Stimulated activated effector memory CD8-positive, alpha-beta T cell treated with anti-CD3 and anti-CD28 coated beads, Interleukin-12 subunit alpha, Interleukin-12 subunit beta, amount 100 ng/mL, for 72 hours (primary cell): ENCODE measurements at regions not wholly inside any gene's neighbourhood (a gene's known extent, or its start where the extent isn't known, plus 50 kb on each side); places are given as distances from the start of the nearest gene placed in this dataset.

Source experiments
- ATAC-seq: fragments of 150-1000 bp; cut with Tn5 transposase; 2 replicates; pipeline ENCODE4 v1.10.0; 2021
- DNase-seq, 2 donors: peaks; one replicate each; pipeline ENCODE4 v3.0.0; 2021 to 2022; ENCODE audit warnings: low spot score in 2 of 2
- H3K27ac Mint-ChIP-seq: one replicate; pipeline ENCODE4 v1.8.0; 2022; ENCODE audit warnings: mild to moderate bottlenecking, mixed read lengths
- H3K36me3 Mint-ChIP-seq: one replicate; pipeline ENCODE4 v1.8.0; 2022; ENCODE audit warnings: mild to moderate bottlenecking, mixed read lengths
- H3K4me1 Mint-ChIP-seq: one replicate; pipeline ENCODE4 v1.8.0; 2022; ENCODE audit warnings: mixed read lengths
- H3K4me3 Mint-ChIP-seq: one replicate; pipeline ENCODE4 v1.8.0; 2022; ENCODE audit warnings: mild to moderate bottlenecking, mixed read lengths
- H3K9me3 Mint-ChIP-seq: one replicate; pipeline ENCODE4 v1.8.0; 2022; ENCODE audit warnings: mixed read lengths

DNA sequence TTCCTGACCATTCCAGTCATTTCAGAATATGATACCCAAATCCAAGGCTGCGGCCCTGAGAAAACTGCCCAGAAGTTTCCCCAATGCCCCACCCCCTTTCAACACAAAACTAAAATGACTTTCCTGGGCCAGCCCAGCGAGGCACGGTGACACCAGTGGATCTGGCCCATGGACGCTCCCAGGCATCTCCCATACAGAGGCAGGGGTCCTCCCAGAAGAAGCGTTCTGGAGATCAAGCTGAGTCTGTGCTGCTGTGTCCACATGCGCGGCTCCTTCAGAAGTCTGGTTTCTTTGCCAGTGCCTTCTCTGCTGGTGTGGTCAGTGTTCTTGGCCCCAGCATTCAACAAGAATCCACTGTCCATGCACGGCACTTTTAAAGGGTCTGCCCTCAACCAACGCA is 228.2 kb upstream of the SFSWAP start:
- no peaks in the 10 kb centered on the region for H3K36me3 Mint-ChIP-seq
- no peak overlapping the region for H3K27ac Mint-ChIP-seq
- H3K9me3 Mint-ChIP-seq: no peaks in the 10 kb centered on the region
- DNase-seq (no peak), ATAC-seq (no peak)
- H3K4me3 Mint-ChIP-seq: no peak overlapping the region
- H3K4me1 Mint-ChIP-seq: peaks cover 6% of the 10 kb centered on the region

DNA sequence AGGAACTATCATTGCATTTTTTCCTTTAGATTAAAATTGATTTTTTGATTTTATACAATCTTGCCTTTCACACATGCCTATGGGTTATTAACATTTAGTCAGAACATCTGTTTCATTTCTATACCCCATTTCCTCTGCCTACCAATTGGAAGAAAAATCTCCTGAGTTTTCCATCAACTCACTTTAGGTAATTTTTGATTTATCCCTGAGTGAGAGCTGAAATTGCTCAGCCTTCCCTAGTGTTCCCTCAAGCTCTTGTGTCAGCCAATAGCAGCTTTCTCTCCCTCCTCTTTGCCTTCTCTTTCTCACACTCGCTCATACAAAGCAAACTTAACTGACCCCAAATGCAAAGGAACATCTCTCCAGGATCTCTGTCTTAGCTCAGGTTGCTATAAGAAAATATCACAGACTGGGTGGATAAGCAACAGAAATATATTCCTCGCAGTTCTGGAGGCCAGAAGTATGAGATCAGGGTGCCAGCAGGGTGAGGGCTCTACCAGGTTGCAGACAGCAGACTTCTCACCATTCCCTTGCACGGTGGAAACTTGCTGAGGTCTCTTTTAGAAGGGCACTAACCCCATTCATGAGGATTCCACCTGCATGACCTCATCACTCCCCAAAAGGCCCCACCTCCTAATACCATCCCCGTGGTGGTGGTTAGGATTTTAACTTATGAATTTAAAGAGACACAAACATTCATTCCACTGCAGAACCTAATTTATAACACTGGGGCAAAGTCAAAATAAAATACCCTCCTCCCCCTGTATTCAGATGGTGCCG is 224.2 kb upstream of the SFSWAP start:
- H3K4me1 Mint-ChIP-seq: peaks cover 12% of the 10 kb centered on the region

DNA sequence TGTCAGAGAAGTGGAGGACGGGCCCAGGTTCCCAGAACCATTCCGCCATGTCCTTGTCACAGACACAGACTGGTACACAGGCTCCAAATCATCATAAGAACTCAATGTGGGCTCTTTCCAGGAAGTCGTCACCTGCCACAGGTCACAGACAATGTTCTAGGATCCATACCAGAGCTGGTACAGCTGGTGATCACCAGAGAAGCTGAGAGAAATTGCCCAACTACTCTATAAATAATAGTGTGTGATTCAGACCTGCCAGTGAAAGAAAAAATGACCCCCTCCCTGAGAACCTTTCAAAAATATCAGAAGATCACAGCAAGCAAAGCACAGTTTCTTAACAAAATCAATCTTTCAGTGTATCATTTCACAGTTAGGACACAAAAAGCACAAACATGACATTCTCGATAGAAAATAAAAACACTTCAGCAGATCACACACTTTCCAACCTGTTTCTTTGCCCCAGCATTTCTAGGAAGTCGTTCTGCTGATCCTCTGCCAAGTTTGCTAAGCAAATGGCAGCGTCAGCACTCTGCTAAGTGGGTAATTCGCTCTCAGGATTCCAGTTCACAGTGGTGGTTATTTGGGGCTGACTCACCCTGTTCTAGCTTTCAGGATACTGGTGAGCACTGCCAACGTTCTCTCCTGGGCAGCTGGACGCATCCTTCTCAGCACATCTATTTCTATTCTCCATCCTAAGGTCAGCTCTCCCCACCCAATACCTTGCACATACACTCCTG is 223.3 kb upstream of the SFSWAP start:
- Mint-ChIP-seq H3K4me1 (peaks cover 12% of the 10 kb centered on the region), H3K36me3 (no peaks in the 10 kb centered on the region), H3K9me3 (no peaks in the 10 kb centered on the region), H3K4me3 (no peak overlapping the region), H3K27ac (no peak overlapping the region)
- DNase-seq (no peak), ATAC-seq (peak; percentile 74)

More for the DNA sequence above, 224.2 kb upstream of the SFSWAP start:
- no peak overlapping the region for H3K4me3 Mint-ChIP-seq
- no peak overlapping the region for H3K27ac Mint-ChIP-seq
- ATAC-seq: no peak
- DNase-seq: no peak
- H3K9me3 Mint-ChIP-seq: no peaks in the 10 kb centered on the region
- H3K36me3 Mint-ChIP-seq: no peaks in the 10 kb centered on the region

DNA sequence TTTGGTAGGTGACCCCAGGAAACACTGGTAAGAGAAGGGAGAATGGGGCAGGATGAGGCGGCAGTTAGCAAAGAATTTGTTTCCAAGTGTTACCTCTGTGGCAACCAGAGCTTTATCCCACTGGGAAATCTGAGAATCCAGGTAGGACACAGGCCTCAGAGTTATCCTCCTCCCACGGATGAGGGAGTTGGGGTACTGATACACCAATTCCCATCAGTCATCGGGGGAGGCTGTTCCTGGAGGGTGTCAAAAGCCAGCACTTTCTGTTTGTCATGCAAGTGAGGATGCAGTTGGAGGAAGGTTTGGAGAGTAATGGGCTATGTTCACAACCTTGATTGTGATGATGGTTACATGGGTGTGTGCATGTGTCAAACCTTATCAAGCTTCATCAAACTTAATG is 221.2 kb upstream of the SFSWAP start:
- DNase-seq (no peak), ATAC-seq (no peak)
- Mint-ChIP-seq H3K9me3 (no peaks in the 10 kb centered on the region), H3K36me3 (no peaks in the 10 kb centered on the region), H3K4me1 (peaks cover 13% of the 10 kb centered on the region), H3K4me3 (no peak overlapping the region), H3K27ac (no peak overlapping the region)

DNA sequence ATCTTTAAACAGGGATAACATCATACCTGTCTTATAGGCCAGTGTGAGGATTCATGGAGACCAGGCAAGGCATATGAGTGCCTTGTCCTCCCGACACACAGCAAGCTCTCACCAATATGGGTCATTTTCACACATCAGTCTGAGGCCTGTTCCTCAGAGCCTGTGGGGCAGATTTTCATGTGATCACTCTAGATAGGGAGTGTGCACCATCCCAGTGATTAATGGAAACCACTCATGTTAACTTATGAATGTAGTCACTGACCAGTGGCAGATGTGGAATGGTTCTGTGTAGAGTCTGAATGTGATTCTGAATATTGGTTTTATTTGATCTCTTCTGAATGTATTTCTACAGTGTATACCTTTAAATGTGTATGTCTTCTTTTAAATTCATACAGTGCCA is 219.7 kb upstream of the SFSWAP start:
- ATAC-seq: no peak
- Mint-ChIP-seq H3K4me3 (no peak overlapping the region), H3K4me1 (peaks cover 17% of the 10 kb centered on the region), H3K36me3 (no peaks in the 10 kb centered on the region), H3K9me3 (no peaks in the 10 kb centered on the region), H3K27ac (no peak overlapping the region)
- no peak for DNase-seq

DNA sequence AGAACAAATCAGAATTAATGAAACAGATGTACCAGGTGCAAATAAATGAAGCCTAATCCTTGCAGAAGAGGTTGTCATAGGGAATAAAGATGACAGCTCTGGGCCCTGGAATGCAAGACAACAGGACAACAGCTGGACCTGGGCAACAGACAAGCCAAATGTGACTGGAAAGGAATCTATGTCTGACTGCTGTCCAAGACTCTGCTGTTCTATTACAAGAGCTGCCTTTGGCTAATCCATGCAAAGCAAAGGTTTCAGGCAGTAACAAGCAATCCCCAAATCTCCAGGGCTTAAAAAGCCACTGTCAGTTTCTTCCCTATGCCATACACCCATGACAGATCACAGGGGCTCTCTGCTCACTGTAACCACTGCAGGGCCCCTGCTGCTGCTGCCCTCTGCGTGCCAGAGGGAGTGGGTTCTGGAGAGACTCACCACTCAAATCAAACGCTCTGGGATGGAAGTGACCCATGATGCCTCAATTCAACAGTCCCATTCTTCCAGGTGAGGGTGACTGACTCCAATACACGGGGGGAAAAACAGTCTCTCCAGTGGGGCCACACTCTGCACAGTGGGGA is 218.9 kb upstream of the SFSWAP start:
- no peak for DNase-seq
- H3K9me3 Mint-ChIP-seq: no peaks in the 10 kb centered on the region
- H3K4me1 Mint-ChIP-seq: peaks cover 17% of the 10 kb centered on the region
- H3K27ac Mint-ChIP-seq: no peak overlapping the region
- H3K4me3 Mint-ChIP-seq: no peak overlapping the region
- no peaks in the 10 kb centered on the region for H3K36me3 Mint-ChIP-seq
- ATAC-seq: no peak

DNA sequence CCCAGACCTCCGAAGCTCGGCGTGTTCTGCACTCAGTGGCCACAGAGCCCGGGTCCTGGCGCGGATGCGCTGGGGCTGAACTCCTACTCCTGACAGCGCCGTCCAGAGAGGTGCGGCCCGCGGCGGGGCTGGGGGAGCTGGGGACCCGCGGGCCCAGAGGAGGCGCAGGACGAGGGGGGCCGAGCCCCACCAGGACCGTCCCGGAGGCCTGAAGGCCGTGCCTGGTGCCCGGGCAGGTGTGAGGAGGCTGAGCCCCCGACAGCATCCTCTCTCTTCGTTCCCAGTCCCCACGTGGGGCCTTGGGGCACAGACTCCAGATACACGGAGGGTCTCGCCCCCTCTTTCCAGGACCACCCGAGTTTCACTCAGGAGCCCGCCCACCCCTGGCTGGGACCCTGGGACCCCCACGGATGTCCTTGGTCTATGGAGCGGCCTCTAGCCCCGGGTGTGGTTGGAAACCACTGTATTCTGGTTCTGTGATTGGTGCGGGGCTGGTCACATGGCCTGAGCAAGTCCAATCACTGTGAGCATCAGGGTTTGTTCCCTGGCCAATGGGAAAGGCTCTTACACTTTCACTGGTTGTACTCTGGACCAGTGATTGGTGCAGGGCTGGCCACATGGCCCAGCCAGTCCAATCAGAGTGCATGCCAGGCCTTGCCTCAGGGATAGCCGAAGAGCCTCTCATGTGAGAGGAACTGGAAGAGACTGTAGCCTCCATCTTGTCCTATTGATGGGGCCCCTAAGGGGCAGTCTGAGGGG is 217.6 kb upstream of the SFSWAP start:
- H3K27ac Mint-ChIP-seq: no peak overlapping the region
- peak; percentile 14 for ATAC-seq

DNA sequence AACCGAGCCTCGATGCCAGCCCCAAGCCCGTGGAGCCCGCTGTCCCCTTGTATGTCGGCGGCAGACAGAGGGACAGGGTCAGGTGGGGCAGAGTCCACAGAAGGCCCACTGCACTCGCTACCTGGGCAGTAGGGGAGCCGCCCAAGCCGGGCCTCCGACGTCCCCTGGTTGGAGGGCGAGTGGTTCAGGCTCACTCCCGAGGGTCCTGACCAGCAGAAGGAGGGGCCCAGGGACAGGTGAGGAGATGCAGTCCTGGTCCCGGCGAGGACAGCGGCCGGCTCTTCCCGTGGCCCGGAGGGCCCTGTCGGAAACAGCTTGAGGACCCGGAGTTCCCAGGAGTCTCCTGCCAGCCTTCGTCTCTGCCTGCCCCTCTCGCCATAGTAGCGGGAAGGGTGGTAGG is 216.7 kb upstream of the SFSWAP start:
- no peak for ATAC-seq
- DNase-seq: no peak
- peaks cover 6% of the 10 kb centered on the region for H3K4me1 Mint-ChIP-seq
- H3K4me3 Mint-ChIP-seq: no peak overlapping the region
- H3K9me3 Mint-ChIP-seq: no peaks in the 10 kb centered on the region
- H3K36me3 Mint-ChIP-seq: no peaks in the 10 kb centered on the region
- H3K27ac Mint-ChIP-seq: no peak overlapping the region

More for the DNA sequence above, 217.6 kb upstream of the SFSWAP start:
- DNase-seq: no peak
- Mint-ChIP-seq H3K36me3 (no peaks in the 10 kb centered on the region), H3K4me3 (no peak overlapping the region), H3K4me1 (peaks cover 5% of the 10 kb centered on the region), H3K9me3 (no peaks in the 10 kb centered on the region)

DNA sequence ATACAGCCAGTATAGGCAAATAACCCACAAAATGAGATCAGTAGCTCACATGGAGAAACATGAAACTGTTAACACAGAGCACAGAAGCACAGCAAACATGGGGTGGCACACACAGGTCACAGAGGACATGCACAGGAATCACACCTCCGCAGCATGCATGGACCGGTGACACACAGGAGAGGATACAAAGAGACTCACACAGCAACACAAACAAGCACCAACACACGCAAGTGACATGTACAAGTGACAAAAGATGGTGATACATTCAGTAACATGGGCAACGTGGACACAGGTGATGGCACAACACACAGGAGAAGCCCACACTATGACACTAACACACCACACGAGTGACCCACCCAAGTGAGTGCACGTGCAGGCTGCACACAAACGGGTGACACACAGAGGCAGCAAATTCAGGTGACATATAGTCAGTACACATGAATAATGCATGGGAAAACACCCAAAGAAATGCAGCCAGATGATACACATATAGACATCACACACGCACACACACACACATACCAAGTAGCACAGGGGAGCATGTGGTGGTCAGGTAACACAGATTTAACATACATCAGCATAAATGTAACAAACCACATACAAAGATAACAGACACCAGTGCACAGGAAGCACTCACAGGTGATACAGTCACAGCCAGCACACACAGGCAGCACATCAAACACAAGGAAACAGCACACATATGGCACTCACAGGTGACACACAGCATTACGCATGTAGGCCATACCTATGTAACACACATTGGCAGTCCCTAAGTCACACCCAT is 216.0 kb upstream of the SFSWAP start:
- Mint-ChIP-seq H3K4me1 (peaks cover 12% of the 10 kb centered on the region), H3K4me3 (no peak overlapping the region), H3K9me3 (no peaks in the 10 kb centered on the region), H3K27ac (no peak overlapping the region), H3K36me3 (no peaks in the 10 kb centered on the region)
- DNase-seq (no peak), ATAC-seq (no peak)

DNA sequence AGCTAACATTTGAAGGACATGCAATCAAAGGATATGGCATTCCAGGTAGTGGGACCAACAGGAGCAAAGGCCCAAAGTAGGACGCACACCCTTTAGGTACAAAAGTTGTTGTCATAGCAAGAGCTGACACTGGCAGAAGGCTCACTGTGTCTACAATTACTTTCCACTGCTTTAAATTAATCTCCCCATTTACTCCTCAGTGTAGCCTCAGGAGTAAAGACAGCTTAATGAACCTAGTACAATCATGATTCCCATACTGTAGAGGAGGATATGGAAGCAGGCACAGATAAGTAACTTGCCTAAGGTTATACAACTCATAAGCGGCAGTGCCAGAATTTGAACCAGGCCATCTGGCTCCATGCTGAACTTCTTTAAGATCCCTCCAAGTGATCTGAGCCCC is 212.9 kb upstream of the SFSWAP start:
- ATAC-seq (no peak), DNase-seq (no peak)
- H3K4me1 Mint-ChIP-seq: peaks cover 12% of the 10 kb centered on the region
- H3K9me3 Mint-ChIP-seq: no peaks in the 10 kb centered on the region
- no peaks in the 10 kb centered on the region for H3K36me3 Mint-ChIP-seq
- no peak overlapping the region for H3K27ac Mint-ChIP-seq
- H3K4me3 Mint-ChIP-seq: no peak overlapping the region

DNA sequence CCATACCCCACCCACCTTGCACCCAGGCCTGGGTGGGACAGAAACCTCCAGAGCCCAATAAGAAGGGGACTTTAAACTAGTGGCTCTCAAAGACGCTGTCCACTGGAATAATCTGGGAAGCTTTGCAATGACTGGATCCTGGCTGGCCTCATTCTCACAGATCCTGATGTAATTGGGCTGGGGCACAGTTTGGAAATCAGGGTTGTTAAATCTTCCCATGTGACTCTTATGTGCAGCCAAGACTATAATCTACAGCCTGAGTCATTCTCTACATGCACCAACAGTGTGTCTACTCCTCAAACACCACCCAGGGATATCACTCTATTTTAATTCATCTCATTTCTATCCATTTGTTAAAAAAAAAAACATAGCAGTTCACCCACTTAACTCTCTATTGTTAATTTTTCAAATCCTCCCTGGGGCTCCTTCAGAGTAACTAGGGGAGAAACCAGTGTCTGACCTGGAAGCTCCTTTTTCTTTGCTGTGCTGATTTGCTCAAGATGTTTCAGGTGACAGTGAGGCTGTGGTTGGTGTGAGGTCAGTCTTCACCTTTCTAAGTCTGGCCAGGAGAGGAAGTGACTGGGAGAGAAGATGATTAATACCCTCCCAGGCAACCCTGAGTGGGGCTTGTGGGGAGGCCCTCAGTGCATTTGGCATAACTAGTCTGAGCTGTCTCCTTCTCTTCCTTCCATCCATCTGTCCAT is 211.6 kb upstream of the SFSWAP start:
- DNase-seq (no peak), ATAC-seq (peak; percentile 87)
- Mint-ChIP-seq H3K27ac (no peak overlapping the region), H3K4me1 (peaks cover 12% of the 10 kb centered on the region), H3K4me3 (no peak overlapping the region), H3K9me3 (no peaks in the 10 kb centered on the region), H3K36me3 (no peaks in the 10 kb centered on the region)

DNA sequence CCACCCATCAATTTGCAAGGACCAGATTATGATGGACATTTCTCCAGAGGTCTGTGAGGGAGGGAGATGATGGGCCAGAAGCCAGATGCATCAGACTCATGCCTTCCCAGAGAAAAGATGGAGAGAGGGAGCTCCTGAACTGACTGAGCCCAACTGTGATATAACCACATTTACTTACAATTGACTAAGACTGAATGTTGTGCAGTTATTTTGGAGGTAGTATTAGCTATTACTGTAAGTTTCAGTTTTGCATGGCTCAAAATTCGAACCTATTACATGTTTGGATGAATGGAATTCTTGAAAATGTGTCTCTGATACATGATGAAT is 211.1 kb upstream of the SFSWAP start:
- peak; percentile 31 for ATAC-seq
- peaks cover 10% of the 10 kb centered on the region for H3K4me1 Mint-ChIP-seq
- DNase-seq: no peak
- H3K36me3 Mint-ChIP-seq: no peaks in the 10 kb centered on the region
- no peak overlapping the region for H3K27ac Mint-ChIP-seq
- no peaks in the 10 kb centered on the region for H3K9me3 Mint-ChIP-seq
- H3K4me3 Mint-ChIP-seq: no peak overlapping the region

DNA sequence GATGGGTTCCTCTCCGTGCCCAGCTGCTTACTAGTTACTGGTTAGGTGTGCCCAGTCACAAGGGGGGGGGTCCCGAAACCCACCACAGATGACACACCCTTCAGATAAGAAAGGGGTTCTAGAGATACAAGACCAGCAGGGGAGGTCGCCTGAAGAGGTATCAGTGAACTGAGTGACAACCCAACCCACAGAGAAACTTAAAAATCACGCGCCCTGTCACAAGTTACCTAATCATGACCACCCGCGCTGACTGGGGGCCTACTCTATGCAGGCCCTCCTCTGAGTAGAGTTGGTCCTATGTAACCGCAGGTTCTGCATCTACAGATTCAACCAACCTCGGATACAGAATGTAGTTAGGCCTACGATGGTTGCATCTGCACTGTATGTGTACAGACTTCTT is 210.3 kb upstream of the SFSWAP start:
- Mint-ChIP-seq H3K27ac (no peak overlapping the region), H3K4me1 (peaks cover 7% of the 10 kb centered on the region), H3K4me3 (no peak overlapping the region), H3K36me3 (no peaks in the 10 kb centered on the region), H3K9me3 (no peaks in the 10 kb centered on the region)
- DNase-seq (no peak), ATAC-seq (no peak)

DNA sequence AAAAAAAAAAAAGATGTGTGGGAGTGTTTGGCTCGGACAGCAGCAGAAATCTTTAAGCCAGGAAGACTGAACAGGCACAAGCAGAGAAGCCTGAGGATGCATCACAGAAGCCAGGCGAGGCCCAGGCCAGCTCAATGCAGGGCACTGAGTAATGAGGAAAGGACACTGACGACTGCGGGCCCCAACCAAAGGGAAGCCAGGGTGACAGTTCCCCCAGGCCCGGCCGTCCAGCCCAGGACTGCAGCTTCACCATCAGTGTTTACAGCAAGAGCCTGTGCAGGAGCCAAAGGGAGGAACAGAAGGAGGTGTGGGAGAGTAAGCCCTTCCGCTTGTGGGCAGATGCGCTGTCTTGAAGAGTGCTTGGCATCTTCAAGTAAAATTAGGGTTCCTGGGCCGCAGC is 205.3 kb upstream of the SFSWAP start:
- no peaks in the 10 kb centered on the region for H3K36me3 Mint-ChIP-seq
- H3K27ac Mint-ChIP-seq: no peak overlapping the region
- H3K9me3 Mint-ChIP-seq: no peaks in the 10 kb centered on the region
- ATAC-seq (no peak), DNase-seq (no peak)
- H3K4me3 Mint-ChIP-seq: no peak overlapping the region
- peaks cover 10% of the 10 kb centered on the region for H3K4me1 Mint-ChIP-seq
